ENCODE measurements at regions not wholly inside any gene's neighbourhood (a gene's known extent, or its start where the extent isn't known, plus 50 kb on each side); places are given as distances from the start of the nearest gene placed in this dataset.

GRCh38 chr18:78666666-78667335 is 312.8 kb upstream of the SALL3 start:
- no peak for FAIRE-seq

- no peak for FAIRE-seq
Observed at GRCh38 chr18:78670778-78671391, 308.7 kb upstream of the SALL3 start.

- FAIRE-seq = no peak
Observed at GRCh38 chr18:78671551-78671950, 308.1 kb upstream of the SALL3 start.

GRCh38 chr18:78672862-78673446 is 306.7 kb upstream of the SALL3 start:
- FAIRE-seq = no peak

- no peak for FAIRE-seq
Observed at GRCh38 chr18:78673516-78674321, 305.9 kb upstream of the SALL3 start.

- no peak for FAIRE-seq
Observed at GRCh38 chr18:78675231-78675630, 304.4 kb upstream of the SALL3 start.

GRCh38 chr18:78676622-78677482 is 302.8 kb upstream of the SALL3 start:
- no peak for FAIRE-seq

GRCh38 chr18:78677483-78678317 is 301.9 kb upstream of the SALL3 start:
- no peak for FAIRE-seq

- no peak for FAIRE-seq
Observed at GRCh38 chr18:78678318-78678695, 301.3 kb upstream of the SALL3 start.

- FAIRE-seq = no peak
Observed at GRCh38 chr18:78679031-78679430, 300.6 kb upstream of the SALL3 start.

GRCh38 chr18:78679613-78680260 is 299.9 kb upstream of the SALL3 start:
- FAIRE-seq = no peak

- FAIRE-seq = no peak
Observed at GRCh38 chr18:78681396-78681795, 298.2 kb upstream of the SALL3 start.

GRCh38 chr18:78681934-78682333 is 297.7 kb upstream of the SALL3 start:
- no peak for FAIRE-seq

- FAIRE-seq = no peak
Observed at GRCh38 chr18:78682716-78683115, 296.9 kb upstream of the SALL3 start.

- no peak for FAIRE-seq
Observed at GRCh38 chr18:78683191-78684010, 296.2 kb upstream of the SALL3 start.

GRCh38 chr18:78685250-78685979 is 294.2 kb upstream of the SALL3 start:
- no peak for FAIRE-seq

GRCh38 chr18:78685980-78686530 is 293.6 kb upstream of the SALL3 start:
- no peak for FAIRE-seq

- FAIRE-seq = no peak
Observed at GRCh38 chr18:78686976-78687685, 292.5 kb upstream of the SALL3 start.
